ENCODE measurements at regions not wholly inside any gene's neighbourhood (a gene's known extent, or its start where the extent isn't known, plus 50 kb on each side); places are given as distances from the start of the nearest gene placed in this dataset.

DNA sequence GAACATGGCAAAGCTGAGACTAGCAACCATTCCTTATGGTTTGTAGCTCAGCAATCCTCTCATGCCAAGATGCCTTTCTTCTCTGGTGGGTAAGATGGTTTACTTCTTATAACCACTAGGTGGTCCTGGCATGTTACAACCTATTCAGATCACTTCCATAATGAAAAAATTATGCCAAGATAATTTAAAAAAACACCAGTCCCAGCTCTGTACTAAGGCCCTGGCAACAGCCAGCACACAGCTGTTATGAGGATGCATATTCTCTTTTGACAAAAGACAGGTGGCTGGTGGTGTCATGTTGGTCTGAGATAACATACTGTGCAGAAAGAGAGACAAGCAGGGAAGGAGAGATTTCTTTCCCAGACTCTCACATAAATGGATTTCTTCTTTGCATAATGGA, 65.7 kb upstream of the FRMD4B start:
- CTCF ChIA-PET: interaction anchor here (1.0 to 1.5 kb wide), 5 partner anchors 12 to 220 kb away, joined by 3 to 6 read pairs (median 5); no protein-coding TSS in a partner anchor

More for the DNA sequence above, 65.7 kb upstream of the FRMD4B start:
- DNase-seq (ENCODE audit: low spot score) (no peak), ATAC-seq (no peak)
- Mint-ChIP-seq H3K4me1 (no peaks in the 10 kb centered on the region), H3K36me3 (no peaks in the 10 kb centered on the region; the same call in 1 of the 2 replicates), H3K9me3 (peaks cover 7% of the 10 kb centered on the region), H3K4me3 (no peak overlapping the region), H3K27ac (no peak overlapping the region), H3K27me3 (ENCODE audit: low read depth) (no peaks in the 10 kb centered on the region)
- TF ChIP-seq, protein P1, sequence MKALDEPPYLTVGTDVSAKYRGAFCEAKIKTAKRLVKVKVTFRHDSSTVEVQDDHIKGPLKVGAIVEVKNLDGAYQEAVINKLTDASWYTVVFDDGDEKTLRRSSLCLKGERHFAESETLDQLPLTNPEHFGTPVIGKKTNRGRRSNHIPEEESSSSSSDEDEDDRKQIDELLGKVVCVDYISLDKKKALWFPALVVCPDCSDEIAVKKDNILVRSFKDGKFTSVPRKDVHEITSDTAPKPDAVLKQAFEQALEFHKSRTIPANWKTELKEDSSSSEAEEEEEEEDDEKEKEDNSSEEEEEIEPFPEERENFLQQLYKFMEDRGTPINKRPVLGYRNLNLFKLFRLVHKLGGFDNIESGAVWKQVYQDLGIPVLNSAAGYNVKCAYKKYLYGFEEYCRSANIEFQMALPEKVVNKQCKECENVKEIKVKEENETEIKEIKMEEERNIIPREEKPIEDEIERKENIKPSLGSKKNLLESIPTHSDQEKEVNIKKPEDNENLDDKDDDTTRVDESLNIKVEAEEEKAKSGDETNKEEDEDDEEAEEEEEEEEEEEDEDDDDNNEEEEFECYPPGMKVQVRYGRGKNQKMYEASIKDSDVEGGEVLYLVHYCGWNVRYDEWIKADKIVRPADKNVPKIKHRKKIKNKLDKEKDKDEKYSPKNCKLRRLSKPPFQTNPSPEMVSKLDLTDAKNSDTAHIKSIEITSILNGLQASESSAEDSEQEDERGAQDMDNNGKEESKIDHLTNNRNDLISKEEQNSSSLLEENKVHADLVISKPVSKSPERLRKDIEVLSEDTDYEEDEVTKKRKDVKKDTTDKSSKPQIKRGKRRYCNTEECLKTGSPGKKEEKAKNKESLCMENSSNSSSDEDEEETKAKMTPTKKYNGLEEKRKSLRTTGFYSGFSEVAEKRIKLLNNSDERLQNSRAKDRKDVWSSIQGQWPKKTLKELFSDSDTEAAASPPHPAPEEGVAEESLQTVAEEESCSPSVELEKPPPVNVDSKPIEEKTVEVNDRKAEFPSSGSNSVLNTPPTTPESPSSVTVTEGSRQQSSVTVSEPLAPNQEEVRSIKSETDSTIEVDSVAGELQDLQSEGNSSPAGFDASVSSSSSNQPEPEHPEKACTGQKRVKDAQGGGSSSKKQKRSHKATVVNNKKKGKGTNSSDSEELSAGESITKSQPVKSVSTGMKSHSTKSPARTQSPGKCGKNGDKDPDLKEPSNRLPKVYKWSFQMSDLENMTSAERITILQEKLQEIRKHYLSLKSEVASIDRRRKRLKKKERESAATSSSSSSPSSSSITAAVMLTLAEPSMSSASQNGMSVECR (CRISPR knock-in tag; IDR thresholded peaks at IDR 0.05; ENCODE audit: borderline replicate concordance): no peak
- no peak for TF ChIP-seq ZNF219 (CRISPR knock-in tag; IDR thresholded peaks at IDR 0.05; ENCODE audit: borderline replicate concordance)
- TF ChIP-seq, protein P2, sequence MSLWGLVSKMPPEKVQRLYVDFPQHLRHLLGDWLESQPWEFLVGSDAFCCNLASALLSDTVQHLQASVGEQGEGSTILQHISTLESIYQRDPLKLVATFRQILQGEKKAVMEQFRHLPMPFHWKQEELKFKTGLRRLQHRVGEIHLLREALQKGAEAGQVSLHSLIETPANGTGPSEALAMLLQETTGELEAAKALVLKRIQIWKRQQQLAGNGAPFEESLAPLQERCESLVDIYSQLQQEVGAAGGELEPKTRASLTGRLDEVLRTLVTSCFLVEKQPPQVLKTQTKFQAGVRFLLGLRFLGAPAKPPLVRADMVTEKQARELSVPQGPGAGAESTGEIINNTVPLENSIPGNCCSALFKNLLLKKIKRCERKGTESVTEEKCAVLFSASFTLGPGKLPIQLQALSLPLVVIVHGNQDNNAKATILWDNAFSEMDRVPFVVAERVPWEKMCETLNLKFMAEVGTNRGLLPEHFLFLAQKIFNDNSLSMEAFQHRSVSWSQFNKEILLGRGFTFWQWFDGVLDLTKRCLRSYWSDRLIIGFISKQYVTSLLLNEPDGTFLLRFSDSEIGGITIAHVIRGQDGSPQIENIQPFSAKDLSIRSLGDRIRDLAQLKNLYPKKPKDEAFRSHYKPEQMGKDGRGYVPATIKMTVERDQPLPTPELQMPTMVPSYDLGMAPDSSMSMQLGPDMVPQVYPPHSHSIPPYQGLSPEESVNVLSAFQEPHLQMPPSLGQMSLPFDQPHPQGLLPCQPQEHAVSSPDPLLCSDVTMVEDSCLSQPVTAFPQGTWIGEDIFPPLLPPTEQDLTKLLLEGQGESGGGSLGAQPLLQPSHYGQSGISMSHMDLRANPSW (CRISPR knock-in tag; conservative IDR thresholded peaks at IDR 0.05; ENCODE audit: low read depth): no peak
- TF ChIP-seq, protein P3, sequence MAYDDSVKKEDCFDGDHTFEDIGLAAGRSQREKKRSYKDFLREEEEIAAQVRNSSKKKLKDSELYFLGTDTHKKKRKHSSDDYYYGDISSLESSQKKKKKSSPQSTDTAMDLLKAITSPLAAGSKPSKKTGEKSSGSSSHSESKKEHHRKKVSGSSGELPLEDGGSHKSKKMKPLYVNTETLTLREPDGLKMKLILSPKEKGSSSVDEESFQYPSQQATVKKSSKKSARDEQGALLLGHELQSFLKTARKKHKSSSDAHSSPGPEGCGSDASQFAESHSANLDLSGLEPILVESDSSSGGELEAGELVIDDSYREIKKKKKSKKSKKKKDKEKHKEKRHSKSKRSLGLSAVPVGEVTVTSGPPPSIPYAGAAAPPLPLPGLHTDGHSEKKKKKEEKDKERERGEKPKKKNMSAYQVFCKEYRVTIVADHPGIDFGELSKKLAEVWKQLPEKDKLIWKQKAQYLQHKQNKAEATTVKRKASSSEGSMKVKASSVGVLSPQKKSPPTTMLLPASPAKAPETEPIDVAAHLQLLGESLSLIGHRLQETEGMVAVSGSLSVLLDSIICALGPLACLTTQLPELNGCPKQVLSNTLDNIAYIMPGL (CRISPR knock-in tag; IDR thresholded peaks at IDR 0.05): no peak
- no peak for TF ChIP-seq TEAD4 (CRISPR knock-in tag; IDR thresholded peaks at IDR 0.05)
- no peak for TF ChIP-seq NR1H2 (CRISPR knock-in tag; IDR thresholded peaks at IDR 0.05)
- TF ChIP-seq MYBL2 (CRISPR knock-in tag; IDR thresholded peaks at IDR 0.05): no peak
- TF ChIP-seq, protein P4, sequence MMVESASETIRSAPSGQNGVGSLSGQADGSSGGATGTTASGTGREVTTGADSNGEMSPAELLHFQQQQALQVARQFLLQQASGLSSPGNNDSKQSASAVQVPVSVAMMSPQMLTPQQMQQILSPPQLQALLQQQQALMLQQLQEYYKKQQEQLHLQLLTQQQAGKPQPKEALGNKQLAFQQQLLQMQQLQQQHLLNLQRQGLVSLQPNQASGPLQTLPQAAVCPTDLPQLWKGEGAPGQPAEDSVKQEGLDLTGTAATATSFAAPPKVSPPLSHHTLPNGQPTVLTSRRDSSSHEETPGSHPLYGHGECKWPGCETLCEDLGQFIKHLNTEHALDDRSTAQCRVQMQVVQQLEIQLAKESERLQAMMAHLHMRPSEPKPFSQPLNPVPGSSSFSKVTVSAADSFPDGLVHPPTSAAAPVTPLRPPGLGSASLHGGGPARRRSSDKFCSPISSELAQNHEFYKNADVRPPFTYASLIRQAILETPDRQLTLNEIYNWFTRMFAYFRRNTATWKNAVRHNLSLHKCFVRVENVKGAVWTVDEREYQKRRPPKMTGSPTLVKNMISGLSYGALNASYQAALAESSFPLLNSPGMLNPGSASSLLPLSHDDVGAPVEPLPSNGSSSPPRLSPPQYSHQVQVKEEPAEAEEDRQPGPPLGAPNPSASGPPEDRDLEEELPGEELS (CRISPR knock-in tag; IDR thresholded peaks at IDR 0.05): no peak
- TF ChIP-seq KAT7 (CRISPR knock-in tag; IDR thresholded peaks at IDR 0.05; ENCODE audit: borderline replicate concordance): no peak
- TF ChIP-seq, protein P5, sequence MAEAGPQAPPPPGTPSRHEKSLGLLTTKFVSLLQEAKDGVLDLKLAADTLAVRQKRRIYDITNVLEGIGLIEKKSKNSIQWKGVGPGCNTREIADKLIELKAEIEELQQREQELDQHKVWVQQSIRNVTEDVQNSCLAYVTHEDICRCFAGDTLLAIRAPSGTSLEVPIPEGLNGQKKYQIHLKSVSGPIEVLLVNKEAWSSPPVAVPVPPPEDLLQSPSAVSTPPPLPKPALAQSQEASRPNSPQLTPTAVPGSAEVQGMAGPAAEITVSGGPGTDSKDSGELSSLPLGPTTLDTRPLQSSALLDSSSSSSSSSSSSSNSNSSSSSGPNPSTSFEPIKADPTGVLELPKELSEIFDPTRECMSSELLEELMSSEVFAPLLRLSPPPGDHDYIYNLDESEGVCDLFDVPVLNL (CRISPR knock-in tag; IDR thresholded peaks at IDR 0.05; ENCODE audit: borderline replicate concordance, low read depth): no peak
- POLR2A ChIA-PET: no interaction called here

All from WTC11 (cell line).